Ovary (tissue), 3 donors: ENCODE measurements at regions not wholly inside any gene's neighbourhood (a gene's known extent, or its start where the extent isn't known, plus 50 kb on each side); places are given as distances from the start of the nearest gene placed in this dataset.

Experiments
- CTCF ChIP-seq, 3 donors: fragments of 450-650 bp in 2 of 3; fragments of 200-600 bp in 1 of 3; IDR thresholded peaks; one replicate each; pipeline versions ENCODE4 v1.5.1 to v1.8.0; 2016 to 2022; ENCODE audit warnings: antibody characterized with exemption in 3 of 3, mild to moderate bottlenecking in 1 of 3
- EP300 ChIP-seq: sonication (generic); formaldehyde crosslinking; IDR thresholded peaks from one replicate; pipeline ENCODE4 v1.6.1; 2017; ENCODE audit warnings: antibody characterized with exemption
- POLR2A ChIP-seq: fragments of 450-650 bp; IDR thresholded peaks from one replicate; pipeline ENCODE4 v1.6.1; 2017; ENCODE audit warnings: antibody characterized with exemption, mild to moderate bottlenecking, moderate library complexity
- donor health status: DM: no; HTN: no; CAD: no.

DNA sequence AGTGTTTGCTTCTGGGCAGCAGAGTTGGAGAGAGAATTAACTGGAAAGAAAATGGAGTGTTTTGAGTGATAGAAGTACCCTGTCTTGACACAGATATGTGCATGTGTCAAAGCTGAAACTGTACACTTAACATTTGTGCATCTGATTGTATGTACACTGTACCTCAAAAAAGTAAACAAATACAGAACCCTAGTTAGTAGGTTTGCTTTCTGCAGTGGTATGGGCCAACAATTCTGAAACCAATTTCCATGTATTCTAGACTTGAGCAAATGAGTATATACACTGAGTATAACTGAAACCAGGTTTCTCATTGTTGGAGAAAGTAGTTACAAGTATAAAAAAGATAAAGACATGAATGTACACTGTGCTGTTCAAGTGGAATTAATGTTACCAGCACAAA, 52.4 kb downstream of the ELAPOR2 start:
- TF ChIP-seq CTCF (IDR thresholded peaks at IDR 0.05) = no peak
- no peak for TF ChIP-seq POLR2A
- no peak for TF ChIP-seq EP300
